ENCODE measurements at regions not wholly inside any gene's neighbourhood (a gene's known extent, or its start where the extent isn't known, plus 50 kb on each side); places are given as distances from the start of the nearest gene placed in this dataset.

GRCh38 chr18:41395695-41396094 is 559.3 kb upstream of the PIK3C3 start:
- POLR2A ChIA-PET = no interaction called here
- CTCF ChIA-PET = no interaction called here

- CTCF ChIA-PET = no interaction called here
- POLR2A ChIA-PET = no interaction called here
Observed at GRCh38 chr18:41391616-41392595, 563.1 kb upstream of the PIK3C3 start.

GRCh38 chr18:41390309-41390708 is 564.7 kb upstream of the PIK3C3 start:
- CTCF ChIA-PET = no interaction called here
- POLR2A ChIA-PET = no interaction called here

GRCh38 chr18:41378598-41378997 is 576.4 kb upstream of the PIK3C3 start:
- ChIA-PET POLR2A (no interaction called here), CTCF (no interaction called here)

GRCh38 chr18:41373612-41374011 is 581.4 kb upstream of the PIK3C3 start:
- ChIA-PET CTCF (no interaction called here), POLR2A (no interaction called here)

GRCh38 chr18:41372046-41372665 is 582.9 kb upstream of the PIK3C3 start:
- ChIA-PET POLR2A (no interaction called here), CTCF (no interaction called here)

GRCh38 chr18:41371156-41372045 is 583.6 kb upstream of the PIK3C3 start:
- ChIA-PET POLR2A (no interaction called here), CTCF (no interaction called here)

GRCh38 chr18:41370740-41371139 is 584.3 kb upstream of the PIK3C3 start:
- CTCF ChIA-PET = no interaction called here
- POLR2A ChIA-PET = no interaction called here

GRCh38 chr18:41357708-41358107 is 597.3 kb upstream of the PIK3C3 start:
- CTCF ChIA-PET = no interaction called here
- POLR2A ChIA-PET = no interaction called here

- ChIA-PET POLR2A (no interaction called here), CTCF (no interaction called here)
Observed at GRCh38 chr18:41353777-41354528, 601.1 kb upstream of the PIK3C3 start.

- POLR2A ChIA-PET = no interaction called here
Observed at GRCh38 chr18:41351430-41351829, 603.6 kb upstream of the PIK3C3 start.

GRCh38 chr18:41347057-41347456 is 608.0 kb upstream of the PIK3C3 start:
- POLR2A ChIA-PET = no interaction called here
- CTCF ChIA-PET = no interaction called here

More at GRCh38 chr18:41351430-41351829, 603.6 kb upstream of the PIK3C3 start:
- CTCF ChIA-PET = no interaction called here

- POLR2A ChIA-PET = no interaction called here
- CTCF ChIA-PET = no interaction called here
Observed at GRCh38 chr18:41343808-41344207, 611.2 kb upstream of the PIK3C3 start.

GRCh38 chr18:41338341-41338740 is 616.7 kb upstream of the PIK3C3 start:
- ChIA-PET POLR2A (no interaction called here), CTCF (no interaction called here)

GRCh38 chr18:41331661-41332060 is 623.4 kb upstream of the PIK3C3 start:
- POLR2A ChIA-PET = no interaction called here
- CTCF ChIA-PET = no interaction called here

- POLR2A ChIA-PET = no interaction called here
- CTCF ChIA-PET = no interaction called here
Observed at GRCh38 chr18:41326311-41326710, 628.7 kb upstream of the PIK3C3 start.

- ChIA-PET CTCF (no interaction called here), POLR2A (no interaction called here)
Observed at GRCh38 chr18:41324934-41325333, 630.1 kb upstream of the PIK3C3 start.

- CTCF ChIA-PET = no interaction called here
Observed at GRCh38 chr18:41324020-41324791, 630.8 kb upstream of the PIK3C3 start.

GRCh38 chr18:41323044-41323443 is 632.0 kb upstream of the PIK3C3 start:
- CTCF ChIA-PET = no interaction called here
- POLR2A ChIA-PET = no interaction called here

More at GRCh38 chr18:41324020-41324791, 630.8 kb upstream of the PIK3C3 start:
- POLR2A ChIA-PET = no interaction called here

Data from activated CD8-positive, alpha-beta memory T cell treated with anti-CD3 and anti-CD28 coated beads for 36 hours (primary cell).